ENCODE measurements at regions not wholly inside any gene's neighbourhood (a gene's known extent, or its start where the extent isn't known, plus 50 kb on each side); places are given as distances from the start of the nearest gene placed in this dataset.
"Not testable (repeated sequence)": the region's sequence is repeated elsewhere in the genome, so short reads cannot be mapped to it uniquely, and the experiment has no call there.

DNA sequence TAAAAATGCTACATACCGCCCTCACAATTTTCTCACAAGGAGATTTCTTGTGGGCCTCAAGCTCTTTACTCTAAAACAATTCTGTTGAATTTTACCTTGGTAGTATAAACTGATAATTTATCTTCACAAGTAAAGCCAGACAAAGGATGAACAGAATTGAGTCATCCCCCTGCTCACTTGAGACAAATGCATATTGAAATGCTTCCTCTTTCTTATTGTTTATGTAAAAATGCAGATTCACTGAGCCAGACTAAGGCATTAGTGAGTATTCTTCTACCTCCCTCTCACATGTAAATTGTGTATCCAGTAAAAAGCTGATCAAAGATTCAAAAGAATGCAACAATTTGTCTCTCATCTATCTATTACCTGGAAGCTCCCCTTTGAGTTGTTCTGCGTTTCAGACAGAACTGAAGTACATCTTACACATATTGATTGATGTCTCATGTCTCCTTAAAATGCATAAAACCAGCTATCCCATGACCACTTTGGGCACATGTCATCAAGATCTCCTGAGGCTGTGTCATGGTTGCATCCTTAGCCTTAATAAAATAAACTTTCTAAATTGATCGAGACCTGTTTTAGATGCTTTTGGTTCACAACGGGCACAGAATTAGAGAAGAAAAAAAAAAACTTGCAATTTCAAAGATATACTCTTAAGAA, 743.1 kb upstream of the B3GALT2 start:
- no peak for DNase-seq

DNA sequence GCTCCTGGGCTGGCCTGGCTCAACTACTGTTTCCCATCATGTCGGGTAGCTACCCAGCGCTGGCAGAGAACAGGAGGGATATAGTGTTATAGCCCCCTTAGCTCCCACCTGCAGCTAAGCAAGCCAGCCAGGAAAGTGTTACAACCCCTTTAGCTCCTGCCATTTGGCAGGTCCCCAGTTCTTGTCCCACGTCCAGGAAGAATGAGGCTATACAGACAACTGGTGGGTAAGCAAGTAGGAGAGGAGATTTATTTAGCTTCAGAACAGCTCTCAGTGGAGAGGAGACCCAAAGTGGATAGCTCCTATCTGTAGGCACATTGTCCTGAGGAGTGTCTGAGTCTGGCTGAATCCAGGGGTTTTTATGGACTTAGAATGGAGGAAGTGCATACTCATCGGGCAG, 741.1 kb upstream of the B3GALT2 start:
- DNase-seq, result no peak

DNA sequence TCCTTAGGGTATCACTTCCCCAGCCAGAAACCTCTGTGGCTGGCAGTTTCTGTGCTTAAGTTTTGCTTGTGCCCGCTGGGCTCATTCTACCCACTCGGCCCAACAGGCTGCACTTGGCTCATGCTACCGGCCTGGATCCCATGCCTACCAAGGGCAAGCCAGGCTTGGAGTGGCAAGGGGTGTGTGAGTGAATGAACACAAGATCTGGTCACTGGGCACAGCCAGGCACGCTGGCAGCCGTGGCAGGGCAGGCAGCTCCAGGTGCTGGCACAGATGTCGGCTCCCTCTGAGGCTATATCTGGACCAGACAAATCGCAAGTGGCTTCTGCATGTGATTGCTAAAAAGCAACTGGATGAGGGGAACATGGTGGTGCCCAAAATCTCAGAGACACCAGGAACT, 740.5 kb upstream of the B3GALT2 start:
- no peak for DNase-seq

DNA sequence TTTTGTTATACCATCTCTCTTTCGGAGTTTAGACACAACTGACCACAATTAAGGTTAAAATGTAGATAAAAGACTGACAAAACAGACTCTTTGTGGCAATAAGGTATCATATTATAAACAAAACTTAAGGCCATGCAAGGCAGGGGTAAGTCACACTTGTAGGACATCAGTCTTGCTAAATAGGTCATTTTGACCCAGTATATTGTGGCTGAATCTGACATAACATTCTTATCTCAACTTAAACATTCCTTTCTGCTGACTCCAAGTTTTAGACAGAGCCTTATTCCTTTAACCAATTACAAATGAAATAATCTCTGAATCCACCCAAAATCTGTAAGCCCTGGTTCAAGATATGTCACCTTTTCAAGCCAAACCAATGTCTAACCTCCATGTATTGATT, 733.4 kb upstream of the B3GALT2 start:
- no peak for DNase-seq

DNA sequence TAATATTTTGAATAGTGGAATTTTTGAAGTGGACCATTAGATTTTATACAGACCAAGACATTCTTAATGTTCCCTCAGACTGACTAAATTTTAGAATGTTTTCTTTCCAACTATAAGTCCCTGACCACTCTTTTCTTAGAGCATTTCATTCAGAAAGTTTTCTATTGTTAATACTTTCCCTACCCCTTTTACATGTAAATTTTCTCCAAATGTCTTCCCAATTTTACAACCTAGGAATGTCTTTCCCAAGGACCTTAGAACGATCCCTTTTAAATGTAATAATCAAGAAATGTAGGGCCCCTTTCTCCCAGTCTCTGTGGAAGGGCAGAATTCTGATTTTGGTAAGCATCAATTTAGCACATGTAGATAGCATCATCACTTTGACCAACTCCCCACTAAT, 730.0 kb upstream of the B3GALT2 start:
- no peak for DNase-seq

DNA sequence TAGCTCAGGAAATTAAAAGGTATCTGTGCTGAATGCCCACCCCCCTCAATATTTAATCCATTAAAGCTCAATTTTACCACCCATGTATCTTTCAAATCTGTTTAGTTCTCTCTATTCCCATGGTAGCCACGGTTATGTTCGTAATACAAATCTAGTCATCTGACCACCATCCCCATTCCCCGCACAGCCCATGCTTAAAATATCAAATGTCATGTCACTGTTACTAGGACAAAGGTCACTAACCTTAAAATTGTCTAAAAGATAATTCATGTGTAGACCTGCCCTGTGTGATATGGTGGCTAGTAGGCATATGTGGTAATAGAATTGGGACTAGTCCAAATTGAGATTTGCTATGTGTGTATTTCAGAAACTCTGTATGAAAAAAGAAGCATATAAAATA, 728.5 kb upstream of the B3GALT2 start:
- no peak for DNase-seq

DNA sequence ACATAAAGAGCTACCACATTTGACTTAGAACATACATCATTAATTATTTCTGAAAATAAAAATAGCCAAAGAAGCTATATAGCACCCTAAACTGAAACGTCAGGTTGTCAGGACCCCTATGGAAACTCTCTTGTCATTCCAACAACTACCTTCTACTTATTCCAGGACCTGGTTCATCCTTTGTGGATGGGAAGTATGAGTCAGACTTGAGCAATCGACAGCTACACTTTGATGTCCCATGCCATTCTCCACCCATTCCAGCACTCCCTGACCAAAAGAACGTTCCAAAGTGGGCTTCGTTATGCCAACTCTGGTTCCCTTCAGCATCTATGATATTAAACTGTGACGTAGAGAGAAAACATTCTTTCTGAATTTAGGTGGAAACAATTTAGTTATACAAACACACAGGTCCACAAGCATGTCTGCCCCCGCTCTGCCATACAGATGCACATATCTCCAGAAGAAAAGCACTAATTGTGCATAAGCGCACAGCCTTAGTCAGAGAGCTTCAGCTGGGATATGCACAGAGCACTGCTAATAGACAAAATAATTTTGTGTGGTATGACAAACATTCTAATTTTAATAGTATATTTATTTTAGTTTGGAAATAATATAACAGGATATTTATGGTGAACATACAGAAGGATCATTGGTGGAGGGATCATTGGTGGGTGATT, 723.1 kb upstream of the B3GALT2 start:
- no peak for DNase-seq

DNA sequence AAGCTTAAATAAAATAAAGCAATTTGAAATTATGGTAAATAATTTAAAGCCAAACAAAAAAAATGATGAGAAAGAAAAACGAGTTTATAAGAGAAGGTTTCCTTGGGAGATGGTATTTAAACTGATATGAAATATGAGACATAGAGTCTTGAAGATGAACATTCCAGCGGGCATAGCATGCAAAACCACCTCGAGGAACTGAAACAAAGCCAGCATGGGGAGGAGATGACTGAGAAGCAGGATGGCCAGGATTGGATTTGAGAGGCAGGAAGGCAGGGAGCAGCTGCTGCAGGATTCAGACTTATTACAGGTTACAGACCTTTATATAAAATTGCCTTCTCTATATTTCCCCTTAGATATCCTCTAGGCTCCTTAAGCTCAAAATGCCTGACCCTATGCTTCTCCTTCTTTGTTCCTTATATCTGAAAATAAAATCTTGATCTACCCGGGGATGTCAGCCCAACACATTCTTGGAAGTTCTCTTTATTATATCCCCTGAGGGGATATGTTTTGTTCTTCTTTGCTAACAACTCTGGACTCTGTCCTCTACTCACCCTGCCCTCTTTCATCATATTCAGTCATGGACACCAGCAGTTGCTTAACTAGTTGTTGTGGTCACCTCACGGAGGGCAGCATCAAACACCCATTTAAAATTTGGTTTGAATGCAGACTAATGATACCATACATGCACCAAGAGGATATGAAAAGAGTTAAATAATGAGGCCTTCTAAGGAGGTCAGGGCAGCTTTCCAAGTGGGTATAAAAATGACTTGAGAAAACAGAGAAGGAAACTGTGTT, 719.1 kb upstream of the B3GALT2 start:
- DNase-seq, result no peak

DNA sequence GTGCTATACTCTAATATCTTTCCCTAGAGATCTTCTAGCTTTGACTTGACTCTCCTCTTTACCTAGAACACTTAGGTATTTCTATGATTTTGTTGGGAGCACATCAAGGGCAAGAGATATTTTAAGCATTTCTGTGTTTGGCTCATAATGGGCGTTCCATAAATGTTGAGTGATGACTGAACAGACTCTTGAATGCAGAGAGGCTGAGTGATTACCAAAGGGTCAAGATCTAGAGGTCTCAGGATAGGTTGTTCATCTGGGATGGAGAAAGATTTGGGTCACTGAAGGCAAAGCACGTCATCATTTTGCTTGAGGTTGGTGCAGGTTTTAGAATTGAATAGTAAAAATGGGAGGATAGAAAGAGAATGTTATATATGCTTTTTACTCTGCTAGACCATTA, 705.4 kb upstream of the B3GALT2 start:
- DNase-seq, result no peak

DNA sequence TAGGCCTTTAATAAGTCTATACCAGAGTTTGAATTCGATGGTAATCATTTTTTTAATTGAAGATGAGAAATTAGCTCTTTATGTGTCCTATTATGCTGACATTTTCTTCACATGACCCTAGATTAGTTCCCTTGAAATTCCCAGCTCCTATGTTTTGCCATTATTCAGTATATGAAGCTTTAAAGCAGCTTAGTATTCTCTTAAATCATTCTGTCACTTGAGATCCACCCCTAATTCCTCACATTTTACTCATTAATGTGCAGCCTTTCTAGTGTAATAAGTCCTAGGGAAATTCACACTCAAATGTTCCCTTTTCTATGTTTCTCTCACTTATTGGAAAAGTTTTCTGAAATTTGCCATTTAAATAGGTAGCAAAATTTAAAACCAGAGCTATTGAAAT, 704.5 kb upstream of the B3GALT2 start:
- DNase-seq, result no peak

DNA sequence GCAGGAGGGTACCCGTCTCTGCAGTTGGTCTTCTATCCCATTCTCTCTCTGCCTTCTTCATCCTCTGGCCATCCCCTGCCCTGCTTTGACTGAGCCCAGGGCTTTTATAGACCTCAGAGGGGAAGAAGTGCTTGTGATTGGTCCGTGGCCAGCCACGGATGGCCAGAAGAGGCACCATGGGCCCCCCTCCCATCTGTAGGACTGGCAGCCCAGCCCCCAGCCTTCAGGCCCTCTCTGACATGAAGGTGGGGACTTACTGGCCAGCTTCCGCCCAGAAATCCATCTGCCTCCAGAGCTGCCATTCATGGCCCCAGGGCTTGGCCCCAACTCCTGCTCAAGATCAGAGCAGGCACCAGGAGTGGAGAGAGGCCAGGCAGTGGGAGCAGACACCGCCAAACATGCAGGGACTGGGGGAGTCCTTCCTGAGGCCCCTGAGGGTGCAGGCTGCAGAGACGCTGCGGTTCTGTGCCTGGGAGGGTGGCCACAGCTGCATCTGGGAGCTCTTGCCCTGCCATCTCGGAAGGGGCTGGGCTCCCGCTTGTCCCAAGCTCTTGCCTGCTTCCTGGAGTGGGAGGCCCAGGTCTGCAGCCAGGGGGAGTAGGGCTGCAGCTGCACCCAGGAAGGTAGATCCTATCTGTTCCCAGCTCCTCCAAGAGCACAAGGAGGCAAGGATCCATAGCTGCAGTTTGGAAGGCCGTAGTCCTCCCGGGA, 698.6 kb upstream of the B3GALT2 start:
- no peak for DNase-seq

DNA sequence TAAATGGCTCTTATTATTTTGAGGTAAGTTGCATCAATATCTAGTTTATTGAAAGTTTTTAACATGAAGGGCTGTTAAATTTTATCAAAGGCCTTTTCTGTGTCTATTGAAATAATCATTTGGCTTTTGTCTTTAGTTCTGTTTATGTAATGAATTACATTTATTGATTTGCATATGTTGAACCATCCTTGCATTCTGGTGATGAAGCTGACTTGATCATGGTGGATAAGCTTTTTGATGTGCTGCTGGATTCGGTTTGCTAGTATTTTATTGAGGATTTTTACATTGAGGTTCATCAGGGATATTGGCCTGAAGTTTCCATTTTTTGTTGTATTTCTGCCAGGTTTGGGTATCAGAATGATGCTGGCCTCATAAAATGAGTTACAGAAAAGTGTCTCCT, 691.5 kb upstream of the B3GALT2 start:
- DNase-seq, result not testable (repeated sequence)

DNA sequence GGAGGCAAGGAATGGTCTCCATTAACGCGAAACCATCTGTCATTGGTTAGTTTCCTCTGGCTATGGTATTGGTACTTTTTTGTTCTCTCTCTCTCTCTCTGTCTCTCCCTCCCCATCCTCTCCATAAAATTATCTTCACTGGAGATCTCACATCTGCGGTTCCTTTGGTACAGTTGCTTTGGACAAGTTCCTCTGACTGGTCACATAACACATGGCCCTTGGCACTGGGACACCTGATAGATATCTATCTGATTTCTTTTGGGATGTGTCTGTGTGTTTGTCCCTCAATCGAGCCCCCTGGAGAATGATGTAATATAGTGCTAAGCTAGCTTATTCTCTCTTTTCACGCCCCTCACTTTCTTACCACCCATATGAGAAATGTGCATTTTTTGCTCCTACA, 682.0 kb upstream of the B3GALT2 start:
- DNase-seq, result no peak

DNA sequence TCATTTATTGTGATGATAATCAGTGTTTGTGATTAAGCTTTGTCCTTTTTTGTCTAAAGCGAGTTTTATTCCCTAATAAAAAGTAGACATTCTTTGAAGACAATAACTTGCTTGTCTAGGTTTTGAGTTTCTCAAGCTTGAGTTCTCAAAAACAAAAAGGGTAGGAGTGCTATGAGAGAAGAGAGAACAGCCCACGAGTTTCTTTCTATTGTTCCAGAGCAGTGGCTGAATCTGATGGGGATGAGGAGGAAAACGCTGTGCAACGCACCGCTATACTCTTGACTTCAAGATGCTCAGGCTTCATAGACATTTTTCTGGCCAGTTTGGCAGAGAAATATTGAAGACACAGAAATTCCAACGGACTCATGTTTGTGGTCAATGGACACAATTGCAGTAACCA, 669.8 kb upstream of the B3GALT2 start:
- no peak for DNase-seq

DNA sequence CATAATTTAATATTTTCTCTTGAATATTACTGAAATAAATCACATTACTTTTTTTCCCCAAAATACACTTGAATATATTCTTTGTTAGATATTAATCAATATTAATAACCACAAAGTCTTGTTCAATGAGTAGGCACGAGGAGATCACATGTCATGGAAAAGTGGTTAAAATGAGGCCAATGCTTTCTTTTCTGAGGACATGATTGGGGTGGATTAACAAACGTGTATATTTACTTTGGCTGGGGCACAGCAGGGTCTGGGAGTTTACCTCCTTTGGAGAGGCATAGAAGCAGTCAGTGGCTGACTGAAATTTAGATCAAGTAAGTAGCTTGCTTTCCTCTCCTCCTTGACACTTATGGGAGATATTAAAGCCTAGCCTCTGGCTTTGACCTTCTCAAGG, 664.3 kb upstream of the B3GALT2 start:
- DNase-seq, result no peak

DNA sequence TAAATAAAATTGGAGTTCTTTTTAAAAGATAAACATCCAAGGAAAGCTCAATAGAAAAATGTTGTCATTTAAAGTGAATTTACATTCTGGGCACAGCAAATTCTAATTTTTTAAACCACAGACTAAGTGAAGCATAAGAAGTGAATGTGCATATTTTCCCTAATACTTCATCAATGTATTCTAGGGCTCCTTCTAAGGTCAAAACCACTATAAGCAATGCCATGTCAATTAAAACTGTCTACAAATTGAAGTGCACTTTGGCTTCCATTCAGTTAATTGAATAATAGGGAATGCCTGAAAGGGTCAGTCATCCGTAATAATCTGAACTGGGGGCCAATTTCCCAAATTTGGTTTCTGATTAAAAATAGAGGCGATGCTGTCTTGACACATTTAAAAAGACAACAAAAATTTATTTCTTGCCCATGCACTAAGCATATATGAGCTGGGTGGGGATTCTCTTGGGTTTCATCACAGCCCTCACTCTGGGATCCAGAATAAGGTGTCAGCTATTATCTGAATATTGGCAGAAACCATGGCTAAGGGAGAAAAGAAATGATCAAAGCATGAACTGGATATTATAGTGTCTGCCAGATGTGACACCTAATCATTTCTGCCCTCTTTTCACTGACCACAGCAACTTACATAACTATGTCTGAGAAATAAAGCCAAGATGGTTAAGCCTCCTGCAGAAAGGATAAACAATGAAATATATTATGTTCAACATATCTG, 660.6 kb upstream of the B3GALT2 start:
- no peak for DNase-seq

DNA sequence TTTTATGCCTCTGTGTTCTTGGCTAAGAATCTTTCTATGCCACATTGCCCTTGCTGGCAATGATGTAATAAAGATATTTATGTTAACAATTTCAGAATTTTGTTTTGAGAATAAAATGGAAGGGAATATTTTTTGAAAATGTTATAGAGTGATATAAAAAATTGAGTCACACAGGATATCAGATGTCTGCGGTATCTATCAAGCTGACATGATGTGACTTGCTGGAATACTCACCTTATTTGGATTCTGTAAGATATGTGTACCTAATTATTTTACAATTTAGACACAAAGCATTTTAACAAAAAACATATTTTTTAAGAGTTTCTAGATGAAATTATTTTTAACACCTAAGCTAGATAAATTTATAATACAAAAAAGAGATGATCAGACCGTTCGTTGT, 660.0 kb upstream of the B3GALT2 start:
- no peak for DNase-seq

DNA sequence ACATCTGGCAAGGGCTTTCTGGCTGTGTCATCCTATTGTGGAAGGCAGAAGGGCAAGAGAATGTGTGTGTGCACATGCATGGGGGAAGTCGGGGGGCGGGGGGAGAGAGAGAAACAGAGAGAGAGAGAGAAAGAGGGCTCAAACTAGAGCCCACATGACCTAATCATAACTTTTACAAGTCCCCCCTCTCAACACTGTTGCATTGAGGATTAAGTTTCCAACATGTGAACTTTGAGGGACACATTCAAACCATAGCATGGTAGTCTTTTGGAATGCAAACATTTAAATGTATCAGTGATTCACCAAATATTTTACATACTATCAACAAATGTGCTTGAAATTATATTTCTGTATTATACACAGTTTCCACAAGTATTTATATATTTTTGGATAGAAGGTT, 655.4 kb upstream of the B3GALT2 start:
- no peak for DNase-seq

DNA sequence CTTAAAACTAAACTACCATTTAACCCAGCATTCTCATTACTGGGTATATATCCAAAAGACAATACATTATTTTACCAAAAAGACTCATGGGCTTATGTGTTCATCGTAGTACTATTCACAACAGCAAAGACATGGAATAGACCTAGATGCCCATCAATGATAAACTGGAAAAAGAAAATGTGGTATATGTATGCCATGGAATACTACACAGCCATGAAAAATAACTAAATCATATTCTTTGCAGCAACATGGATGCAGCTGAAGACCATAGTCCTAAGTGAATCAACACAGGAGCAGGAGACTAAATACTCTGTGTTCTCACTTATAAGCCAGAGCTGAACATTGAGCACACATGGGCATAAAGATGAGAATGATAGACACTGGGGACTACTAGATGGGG, 645.1 kb upstream of the B3GALT2 start:
- DNase-seq, result no peak

DNA sequence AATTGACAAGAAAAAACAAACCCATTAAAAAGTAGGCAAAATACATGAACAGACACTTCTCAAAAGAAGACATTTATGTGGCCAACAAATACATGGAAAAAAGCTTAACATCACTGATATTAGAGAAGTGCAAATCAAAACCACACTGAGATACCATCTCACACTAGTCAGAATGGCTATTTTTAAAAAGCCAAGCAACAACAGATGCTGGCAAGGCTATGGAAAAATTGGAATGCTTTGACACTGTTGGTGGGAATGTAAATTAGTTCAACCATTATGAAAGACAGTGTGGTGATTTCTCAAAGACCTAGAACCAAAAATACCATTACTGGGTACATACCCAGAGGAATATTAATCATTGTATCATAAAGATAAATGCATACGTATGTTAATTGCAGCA, 641.1 kb upstream of the B3GALT2 start:
- no peak for DNase-seq

DNA sequence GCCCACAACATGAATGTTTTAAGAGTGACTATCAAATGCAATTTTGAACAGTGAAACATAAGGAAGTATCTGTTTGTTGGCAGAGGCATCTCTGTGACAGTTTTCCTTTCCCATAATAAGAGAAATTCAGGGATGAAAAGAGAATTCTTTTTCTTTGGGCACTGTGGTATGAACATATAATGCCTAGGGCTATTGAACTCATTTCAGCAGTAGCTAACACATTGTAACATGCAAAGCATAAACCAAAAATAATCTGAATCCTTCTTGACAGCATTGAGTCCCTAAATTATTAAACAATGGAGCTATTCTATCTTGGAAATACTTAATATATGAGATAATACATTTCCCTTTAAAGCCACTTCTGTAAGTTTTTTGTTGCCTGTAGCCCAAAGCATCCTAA, 633.0 kb upstream of the B3GALT2 start:
- DNase-seq, result no peak

DNA sequence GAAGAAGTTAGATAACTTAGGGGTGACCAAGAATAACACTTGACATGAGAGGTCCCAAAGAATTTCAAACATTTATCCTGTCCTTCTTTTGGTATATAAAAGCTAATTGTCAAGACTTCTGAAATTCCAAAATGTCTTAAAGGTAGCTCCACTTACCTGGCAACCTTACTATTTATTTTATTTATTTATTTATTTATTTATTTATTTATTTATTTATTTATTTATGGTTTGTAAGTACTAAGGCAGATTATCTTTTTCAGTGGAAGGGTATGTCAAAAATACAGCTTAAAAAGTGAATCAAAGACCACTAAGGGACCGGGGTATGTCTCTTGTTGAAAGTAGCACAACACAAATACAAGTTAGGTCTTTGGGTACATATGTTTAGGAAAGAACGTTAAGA, 620.8 kb upstream of the B3GALT2 start:
- DNase-seq, result no peak

Measured in femur (tissue), 1 donor.